Amniotic epithelial cell (primary cell): ENCODE measurements at regions not wholly inside any gene's neighbourhood (a gene's known extent, or its start where the extent isn't known, plus 50 kb on each side); places are given as distances from the start of the nearest gene placed in this dataset.

Experiments
- DNase-seq: peaks from one replicate; pipeline ENCODE4 v3.0.0-alpha.2; 2010; ENCODE audit warnings: low read depth

DNA sequence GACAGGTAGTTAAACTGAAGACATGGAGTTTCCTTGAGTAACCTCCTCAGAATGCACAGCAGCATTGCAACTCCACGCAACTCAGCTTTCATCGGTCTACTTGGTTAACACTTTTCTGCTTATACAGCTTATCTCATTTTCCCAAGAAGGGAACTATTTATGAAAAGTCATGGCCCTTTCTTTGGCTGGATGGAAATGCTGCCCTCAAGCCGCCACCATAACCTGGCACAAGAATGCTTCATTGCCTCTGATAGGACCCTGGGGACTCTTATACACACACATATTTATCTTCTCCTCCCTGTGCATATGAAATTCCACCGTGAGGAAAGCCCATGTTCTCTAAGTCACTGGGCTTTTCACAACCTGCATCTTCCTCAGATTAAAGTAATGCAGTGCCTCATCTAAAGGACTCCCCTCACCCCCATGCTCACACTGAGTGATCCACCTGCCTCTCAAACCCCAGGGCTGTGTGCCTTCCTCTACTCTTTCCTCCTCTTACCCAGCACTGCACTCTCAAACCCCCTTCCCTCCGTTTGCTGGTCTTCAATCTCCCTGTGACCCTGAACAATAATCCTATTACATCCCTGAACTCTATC is 192.0 kb upstream of the HNRNPA3 start:
- DNase-seq, result no peak

- no peak for DNase-seq
Measured at GRCh38 chr2:177021706-177022343, 190.8 kb upstream of the HNRNPA3 start.

DNA sequence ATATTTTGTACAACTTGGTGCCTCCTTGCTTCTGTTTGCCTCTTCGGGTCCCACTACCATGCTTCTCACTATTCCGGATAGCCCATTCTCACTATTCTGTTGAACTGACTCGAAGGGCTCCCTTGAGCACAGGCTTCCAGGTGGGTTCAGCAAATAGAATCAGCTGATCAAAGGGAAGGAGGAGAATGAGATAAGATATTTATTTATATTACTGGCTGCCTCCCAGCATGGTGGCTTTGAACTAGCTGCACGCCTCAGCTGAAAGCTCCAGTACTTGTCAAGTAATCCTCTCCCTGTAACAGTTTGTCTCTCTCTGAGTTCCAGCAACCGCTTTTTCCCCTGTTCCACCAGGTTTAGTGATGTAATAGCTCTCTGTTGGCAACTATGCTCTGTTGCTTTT is 187.8 kb upstream of the HNRNPA3 start:
- no peak for DNase-seq

- DNase-seq, result no peak
Measured at GRCh38 chr2:177026253-177026652, 186.3 kb upstream of the HNRNPA3 start.

GRCh38 chr2:177026956-177027355 is 185.6 kb upstream of the HNRNPA3 start:
- DNase-seq, result no peak

- no peak for DNase-seq
Measured at GRCh38 chr2:177028296-177028695, 184.3 kb upstream of the HNRNPA3 start.

- DNase-seq, result no peak
Measured at GRCh38 chr2:177029075-177029474, 183.5 kb upstream of the HNRNPA3 start.

- DNase-seq, result no peak
Measured at GRCh38 chr2:177029501-177029900, 183.1 kb upstream of the HNRNPA3 start.

DNA sequence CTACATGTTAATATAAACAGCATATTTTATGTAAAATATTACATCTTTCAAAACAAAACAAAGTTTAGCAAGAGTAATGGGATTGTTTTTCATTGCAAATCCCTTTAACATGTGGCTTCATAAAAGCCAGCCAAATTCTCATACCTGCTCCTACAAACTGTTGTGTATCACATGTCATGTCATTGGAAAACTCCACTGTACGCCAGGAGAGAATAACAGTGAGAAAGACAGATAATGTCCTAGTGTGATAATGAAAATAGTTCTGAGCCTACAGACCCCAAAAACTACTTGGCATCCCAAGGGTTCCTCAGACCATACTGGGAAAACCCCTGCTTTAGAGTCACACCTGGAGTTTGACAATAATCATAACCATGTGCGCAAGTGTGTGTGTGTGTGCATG is 182.7 kb upstream of the HNRNPA3 start:
- DNase-seq, result no peak

GRCh38 chr2:177030451-177031105 is 182.0 kb upstream of the HNRNPA3 start:
- no peak for DNase-seq

DNA sequence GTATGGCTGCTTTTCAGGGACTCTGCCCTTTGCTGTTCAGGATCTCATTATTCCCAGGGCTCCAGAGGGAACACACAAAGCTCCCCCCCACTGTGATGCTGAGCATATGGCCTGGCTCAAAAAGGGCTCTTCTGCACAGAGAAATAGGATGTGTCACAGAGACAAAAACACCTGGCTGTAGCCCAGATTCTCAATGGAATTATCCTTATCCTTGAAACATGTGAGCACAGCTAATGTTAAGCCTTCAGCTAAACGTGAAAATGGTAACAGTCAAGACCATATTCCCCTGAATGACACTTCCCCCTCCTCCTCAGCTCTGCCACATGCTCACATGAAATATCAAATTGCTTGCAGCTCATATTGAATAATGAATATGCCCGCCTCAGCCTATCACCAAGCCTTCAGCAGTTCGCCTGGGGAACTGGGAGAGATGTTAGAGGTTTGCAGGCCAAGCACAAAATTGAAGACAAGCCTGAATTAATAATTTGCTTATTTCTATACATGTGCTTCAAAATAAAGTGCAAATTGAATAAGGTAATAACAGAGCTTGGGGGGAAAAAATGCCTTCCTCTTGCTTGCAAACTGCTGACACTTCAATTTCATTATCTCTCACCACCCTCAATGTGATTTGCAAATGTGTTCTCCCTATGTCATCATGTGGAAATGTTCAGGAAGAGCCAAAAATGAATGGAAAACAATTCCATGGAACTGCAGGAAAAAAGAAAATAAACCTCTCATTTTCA is 181.0 kb upstream of the HNRNPA3 start:
- no peak for DNase-seq

GRCh38 chr2:177036747-177037146 is 175.8 kb upstream of the HNRNPA3 start:
- DNase-seq, result no peak

GRCh38 chr2:177037569-177037968 is 175.0 kb upstream of the HNRNPA3 start:
- DNase-seq, result no peak

DNA sequence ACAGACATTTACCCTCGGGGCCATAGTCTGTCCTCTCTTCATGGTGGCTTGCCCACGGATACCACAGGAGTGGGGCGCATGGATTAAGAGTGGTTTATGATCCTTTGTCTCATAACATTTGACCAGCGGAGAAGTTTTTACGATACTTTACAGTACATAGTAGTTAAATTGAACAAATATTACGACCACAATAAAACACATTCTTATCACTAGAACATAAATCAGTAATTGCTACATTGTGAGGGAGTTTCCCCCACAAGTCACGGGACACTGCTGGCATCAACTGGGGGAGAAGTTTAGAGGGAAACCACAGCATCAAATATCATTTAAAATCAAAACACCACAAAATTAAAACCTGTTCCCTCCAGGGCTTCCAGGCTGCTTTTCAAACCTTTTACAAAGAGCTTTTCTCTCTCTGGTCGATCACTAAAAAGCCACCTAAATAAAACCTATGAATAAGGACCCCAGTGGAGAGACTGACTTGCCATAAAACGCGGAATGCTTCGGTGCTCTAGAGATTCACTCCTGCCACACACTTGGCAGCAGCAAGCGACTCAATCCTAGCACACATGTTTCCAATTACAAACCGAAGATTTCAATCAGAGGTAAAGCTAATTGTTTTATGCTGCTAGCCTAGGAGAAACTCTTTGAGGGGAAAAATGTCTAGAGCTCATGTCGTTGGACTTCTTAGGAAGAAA is 173.7 kb upstream of the HNRNPA3 start:
- no peak for DNase-seq

GRCh38 chr2:177042311-177042710 is 170.3 kb upstream of the HNRNPA3 start:
- no peak for DNase-seq

DNA sequence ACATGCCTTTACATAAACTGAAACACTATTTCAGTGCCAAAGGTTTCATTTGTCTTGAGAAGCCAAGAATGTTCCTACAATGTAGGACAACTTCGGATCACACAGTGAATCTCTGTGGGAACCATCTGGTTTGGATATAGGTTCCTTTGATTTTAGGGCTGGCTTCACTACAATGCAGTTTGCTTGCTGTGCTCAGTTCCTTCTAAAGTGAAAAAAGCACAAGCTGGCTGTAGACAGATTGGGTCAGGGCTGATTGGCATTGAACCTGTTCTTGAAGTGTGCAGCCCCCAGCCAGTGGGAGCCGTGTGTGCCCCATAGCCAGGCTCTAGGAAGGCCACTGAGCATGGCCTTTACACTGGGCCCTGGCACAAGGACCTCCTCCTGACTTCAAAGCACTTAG is 167.9 kb upstream of the HNRNPA3 start:
- DNase-seq, result no peak

- DNase-seq, result no peak
Measured at GRCh38 chr2:177048981-177049380, 163.6 kb upstream of the HNRNPA3 start.

GRCh38 chr2:177051278-177051677 is 161.3 kb upstream of the HNRNPA3 start:
- no peak for DNase-seq

GRCh38 chr2:177052471-177052870 is 160.1 kb upstream of the HNRNPA3 start:
- no peak for DNase-seq

- DNase-seq, result no peak
Measured at GRCh38 chr2:177053038-177053437, 159.6 kb upstream of the HNRNPA3 start.

DNA sequence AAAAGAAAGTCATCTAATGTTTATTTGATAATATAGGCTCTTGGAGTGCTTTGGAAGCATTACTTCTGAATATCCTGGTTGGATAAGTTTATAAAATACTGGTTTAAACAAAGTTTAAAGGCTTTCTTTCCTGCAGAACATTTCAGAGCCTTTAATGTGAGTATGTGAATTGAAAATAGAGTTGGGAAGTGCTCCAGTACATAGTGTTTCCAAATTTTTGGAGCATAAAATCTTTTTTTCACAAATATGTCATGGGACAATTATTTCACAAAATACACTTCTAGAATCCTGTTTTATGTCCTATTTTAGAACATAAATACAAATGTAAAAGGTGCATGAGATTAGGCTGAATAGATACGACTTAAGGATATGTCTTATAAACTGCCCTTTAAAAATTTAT is 158.9 kb upstream of the HNRNPA3 start:
- no peak for DNase-seq

DNA sequence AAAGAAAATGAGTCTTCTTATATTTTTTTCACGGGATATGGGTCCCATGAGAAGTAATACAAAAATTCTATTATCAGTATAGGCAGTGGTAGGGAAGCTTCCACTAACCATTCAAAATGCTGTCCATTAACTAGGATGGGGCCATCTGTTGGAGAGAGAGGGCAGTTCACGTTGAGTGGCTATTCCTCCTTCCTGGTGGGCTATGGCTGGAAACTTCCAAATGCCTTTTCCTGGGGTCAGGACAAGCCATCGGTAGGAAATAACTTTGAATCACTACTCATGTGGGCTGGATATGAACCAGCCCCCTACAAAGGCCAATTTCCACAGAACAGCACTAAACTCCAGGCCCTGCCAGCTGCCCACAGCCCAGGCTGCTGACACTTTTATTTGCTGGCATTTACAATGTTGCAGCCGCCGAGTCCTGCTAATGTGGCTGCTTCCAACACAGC is 156.1 kb upstream of the HNRNPA3 start:
- DNase-seq, result no peak
